ACC112 (cell line): ENCODE measurements at regions not wholly inside any gene's neighbourhood (a gene's known extent, or its start where the extent isn't known, plus 50 kb on each side); places are given as distances from the start of the nearest gene placed in this dataset.

Experiments used
- H2AFZ ChIP-seq: fragments of 200-600 bp; sonication (generic); one replicate; pipeline ENCODE4 v1.6.0; 2017; ENCODE audit warnings: antibody characterized with exemption, low read length; ENCODE audit not compliant: unreplicated experiment
- H3K27ac ChIP-seq: fragments of 200-600 bp; sonication (generic); 2 replicates; pipeline ENCODE4 v1.5.1; 2014; ENCODE audit warnings: low read depth, mild to moderate bottlenecking, antibody characterized with exemption, low read length, moderate library complexity
- H3K27me3 ChIP-seq: fragments of 200-600 bp; sonication (generic); 2 replicates; pipeline ENCODE4 v1.6.1; 2014; ENCODE audit warnings: mild to moderate bottlenecking, antibody characterized with exemption, low read length, moderate library complexity, mixed read lengths; ENCODE audit not compliant: insufficient read depth
- H3K36me3 ChIP-seq: fragments of 200-600 bp; sonication (generic); 2 replicates; pipeline ENCODE4 v1.6.1; 2016; ENCODE audit warnings: mild to moderate bottlenecking, antibody characterized with exemption, low read length, moderate library complexity, mixed read lengths; ENCODE audit not compliant: insufficient read depth
- H3K4me1 ChIP-seq: fragments of 200-600 bp; sonication (generic); one replicate; pipeline ENCODE4 v1.6.1; 2016; ENCODE audit warnings: low read length, mixed read lengths; ENCODE audit not compliant: insufficient read depth, unreplicated experiment, control insufficient read depth
- H3K4me3 ChIP-seq: fragments of 200-600 bp; sonication (generic); 2 replicates; pipeline ENCODE4 v1.5.1; 2014; ENCODE audit warnings: mild to moderate bottlenecking, low read depth, low read length
- H3K79me2 ChIP-seq: fragments of 200-600 bp; sonication (generic); one replicate; pipeline ENCODE4 v1.6.0; 2016; ENCODE audit warnings: low read length; ENCODE audit not compliant: control insufficient read depth, unreplicated experiment, insufficient read depth

DNA sequence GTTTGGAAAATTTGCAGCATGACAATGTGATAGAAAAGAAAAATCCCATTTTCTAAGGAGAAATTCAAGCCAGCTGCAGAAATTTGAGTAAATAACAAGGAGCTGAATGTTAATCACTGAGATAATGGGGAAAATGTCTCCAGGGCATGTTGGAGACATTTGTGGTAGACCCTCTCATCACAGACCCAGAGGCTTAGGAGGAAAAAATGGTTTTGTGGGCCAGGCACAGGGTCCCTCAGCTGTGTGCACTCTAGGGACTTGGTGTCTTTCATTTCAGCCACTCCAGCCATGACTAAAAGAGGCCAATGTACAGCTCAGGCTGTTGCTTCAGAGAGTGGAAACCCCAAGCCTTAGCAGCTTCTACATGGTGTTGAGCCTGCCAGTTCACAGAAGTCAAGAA is 111.4 kb upstream of the SYT10 start:
- no peak overlapping the region for H3K27ac ChIP-seq
- no peaks in the 10 kb centered on the region for H3K4me1 ChIP-seq

DNA sequence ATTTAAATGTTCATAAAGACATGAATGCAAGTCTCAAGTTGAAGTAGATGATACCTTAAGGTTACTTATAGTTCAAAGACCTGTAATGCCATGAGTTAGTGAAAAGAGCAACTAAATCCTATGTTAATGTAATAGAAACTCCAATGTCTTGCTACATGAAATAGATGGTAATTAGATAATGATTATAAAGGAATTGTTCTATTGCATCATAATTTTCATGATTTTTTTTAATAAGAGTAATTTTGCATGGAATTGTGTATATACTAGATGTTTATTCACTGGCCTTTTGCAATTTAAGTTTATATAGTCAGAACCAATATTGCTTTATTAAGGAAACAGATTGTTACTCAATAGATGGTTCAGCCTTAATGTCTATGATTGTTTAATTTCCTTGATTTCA is 115.5 kb upstream of the SYT10 start:
- no peak overlapping the region for H3K27ac ChIP-seq
- H3K4me3 ChIP-seq = no peak overlapping the region
- no peaks in the 10 kb centered on the region for H3K4me1 ChIP-seq
- H3K36me3 ChIP-seq = no peaks in the 10 kb centered on the region
- no peaks in the 10 kb centered on the region for H3K79me2 ChIP-seq
- H2AFZ ChIP-seq = no peak overlapping the region
- peaks cover 7% of the 10 kb centered on the region; the same call in 1 of the 2 replicates for H3K27me3 ChIP-seq

More for the DNA sequence above, 111.4 kb upstream of the SYT10 start:
- no peaks in the 10 kb centered on the region for H3K79me2 ChIP-seq
- no peak overlapping the region for H3K4me3 ChIP-seq
- H3K36me3 ChIP-seq = no peaks in the 10 kb centered on the region
- peaks cover 7% of the 10 kb centered on the region; the same call in 1 of the 2 replicates for H3K27me3 ChIP-seq
- no peak overlapping the region for H2AFZ ChIP-seq

DNA sequence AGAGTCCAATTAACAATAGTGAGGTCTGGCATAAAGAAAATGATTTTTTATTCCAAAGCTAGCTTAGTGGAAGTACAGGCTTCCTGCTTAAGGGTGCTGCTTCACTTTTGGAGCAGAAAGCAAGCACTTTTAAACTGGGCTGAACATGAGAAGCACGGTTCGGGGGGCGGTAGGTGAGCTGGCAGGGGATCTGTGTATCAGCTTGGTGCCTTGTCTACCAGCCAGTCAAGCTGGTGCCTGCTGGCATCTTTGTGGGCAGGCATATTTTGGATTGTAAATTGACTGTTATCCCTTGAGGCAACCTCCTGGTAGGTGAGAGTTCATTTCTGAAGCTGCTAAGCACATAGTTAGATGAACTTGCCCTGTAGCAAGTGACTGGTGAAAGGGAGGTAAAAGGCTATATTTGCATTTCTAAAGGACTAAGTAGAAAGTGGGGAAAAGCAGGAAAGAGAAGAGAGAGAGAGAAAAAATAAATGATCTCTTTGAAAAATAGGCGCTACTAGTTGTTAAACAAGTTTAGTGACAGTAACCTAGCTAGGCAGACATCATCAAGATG is 121.1 kb upstream of the SYT10 start:
- Histone ChIP-seq H2AFZ (no peak overlapping the region), H3K27ac (no peak overlapping the region), H3K36me3 (no peaks in the 10 kb centered on the region), H3K4me1 (no peaks in the 10 kb centered on the region), H3K79me2 (no peaks in the 10 kb centered on the region), H3K27me3 (no peaks in the 10 kb centered on the region), H3K4me3 (no peak overlapping the region)

DNA sequence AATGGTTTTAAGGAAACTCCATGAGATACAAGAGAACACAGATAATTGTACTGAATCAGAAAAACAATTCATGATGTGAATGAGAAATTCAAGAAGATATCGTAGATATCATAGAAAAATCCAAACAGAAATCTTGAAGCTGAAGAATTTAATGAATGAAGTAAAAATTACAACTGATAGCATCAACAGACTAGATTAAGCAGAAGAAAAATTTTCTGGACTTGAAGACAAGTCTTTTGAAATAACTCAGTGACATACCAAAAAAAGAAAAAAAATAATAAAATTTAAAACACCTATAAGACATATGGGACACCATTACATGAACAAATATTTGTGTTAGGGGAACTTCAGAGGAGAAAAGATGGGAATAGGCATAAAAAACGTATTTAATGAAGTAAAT is 122.8 kb upstream of the SYT10 start:
- H2AFZ ChIP-seq = no peak overlapping the region
- no peak overlapping the region for H3K27ac ChIP-seq
- no peaks in the 10 kb centered on the region for H3K4me1 ChIP-seq
- H3K79me2 ChIP-seq = no peaks in the 10 kb centered on the region
- no peaks in the 10 kb centered on the region for H3K36me3 ChIP-seq
- H3K4me3 ChIP-seq = no peak overlapping the region
- H3K27me3 ChIP-seq = no peaks in the 10 kb centered on the region

DNA sequence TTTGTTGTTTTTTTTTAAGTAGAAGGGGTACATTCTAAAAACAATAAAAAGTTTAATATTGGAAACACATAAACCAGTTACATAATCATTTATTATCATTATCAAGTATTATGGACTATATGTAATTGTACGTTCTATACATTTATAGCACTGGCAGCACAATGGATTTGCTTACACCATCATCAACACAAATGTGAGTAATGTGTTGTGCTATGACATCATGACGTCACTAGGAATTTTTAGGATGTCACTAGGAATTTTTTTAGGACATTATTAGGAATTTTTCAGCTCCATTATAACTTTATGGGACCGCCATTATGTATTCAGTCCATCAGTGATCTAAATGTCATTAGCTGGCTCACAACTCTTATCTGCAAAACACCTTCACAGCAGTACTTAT is 126.8 kb upstream of the SYT10 start:
- Histone ChIP-seq H3K4me3 (no peak overlapping the region), H3K27ac (no peak overlapping the region), H3K79me2 (no peaks in the 10 kb centered on the region), H2AFZ (no peak overlapping the region), H3K27me3 (peaks cover 10% of the 10 kb centered on the region; the same call in 1 of the 2 replicates), H3K4me1 (no peaks in the 10 kb centered on the region), H3K36me3 (no peaks in the 10 kb centered on the region)

DNA sequence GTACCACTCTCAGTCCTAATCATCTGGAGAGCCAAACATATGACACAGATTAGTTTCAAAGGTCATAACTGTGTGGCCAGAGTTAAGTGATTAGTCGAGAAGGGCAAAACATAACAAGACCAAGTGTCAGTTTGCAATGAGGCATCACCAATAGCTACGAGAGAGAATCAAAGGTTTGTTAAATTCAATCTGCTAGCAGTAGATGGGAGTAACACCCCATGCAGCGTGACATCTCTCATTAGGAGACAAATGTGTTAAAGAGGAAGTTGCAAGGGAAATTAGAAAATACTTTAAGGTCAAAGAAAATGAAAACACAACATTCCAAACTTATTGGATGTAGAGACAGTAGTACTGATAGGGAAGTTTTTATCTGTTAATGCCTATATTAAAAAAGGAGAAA is 135.7 kb upstream of the SYT10 start:
- Histone ChIP-seq H3K4me1 (no peaks in the 10 kb centered on the region), H3K27ac (no peak overlapping the region), H3K4me3 (no peak overlapping the region), H2AFZ (no peak overlapping the region), H3K27me3 (0 out of 2 replicates have a peak, but pooled peaks cover 3% of the 10 kb centered on the region), H3K36me3 (no peaks in the 10 kb centered on the region), H3K79me2 (no peaks in the 10 kb centered on the region)

DNA sequence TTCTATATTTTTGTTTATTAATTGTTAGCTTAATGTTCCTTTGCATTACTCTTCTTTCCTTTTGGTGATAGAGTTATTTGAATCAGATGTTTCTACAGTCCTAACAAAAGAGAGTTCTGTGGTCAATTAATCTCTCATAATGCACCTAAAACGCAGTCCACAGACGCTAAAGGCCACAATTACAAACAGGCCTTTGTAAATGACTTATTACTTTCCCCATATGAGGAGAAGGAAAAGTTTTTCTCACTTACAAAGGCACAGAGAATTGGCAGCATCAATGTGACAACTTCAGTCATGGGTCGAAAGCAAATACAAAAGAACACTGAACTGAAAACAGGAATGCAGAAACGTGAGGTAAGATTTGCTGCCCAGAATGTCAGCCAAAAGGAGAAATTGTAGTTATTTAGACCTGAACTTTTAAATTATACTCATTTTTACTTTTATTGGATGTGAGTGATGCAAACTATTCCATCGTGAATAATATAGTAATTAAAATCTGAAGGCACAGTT is 142.0 kb upstream of the SYT10 start:
- H3K27ac ChIP-seq = no peak overlapping the region
- peaks cover 6% of the 10 kb centered on the region for H3K4me1 ChIP-seq
- no peak overlapping the region for H2AFZ ChIP-seq
- H3K36me3 ChIP-seq = no peaks in the 10 kb centered on the region
- H3K27me3 ChIP-seq = no peaks in the 10 kb centered on the region
- no peak overlapping the region for H3K4me3 ChIP-seq
- no peaks in the 10 kb centered on the region for H3K79me2 ChIP-seq

DNA sequence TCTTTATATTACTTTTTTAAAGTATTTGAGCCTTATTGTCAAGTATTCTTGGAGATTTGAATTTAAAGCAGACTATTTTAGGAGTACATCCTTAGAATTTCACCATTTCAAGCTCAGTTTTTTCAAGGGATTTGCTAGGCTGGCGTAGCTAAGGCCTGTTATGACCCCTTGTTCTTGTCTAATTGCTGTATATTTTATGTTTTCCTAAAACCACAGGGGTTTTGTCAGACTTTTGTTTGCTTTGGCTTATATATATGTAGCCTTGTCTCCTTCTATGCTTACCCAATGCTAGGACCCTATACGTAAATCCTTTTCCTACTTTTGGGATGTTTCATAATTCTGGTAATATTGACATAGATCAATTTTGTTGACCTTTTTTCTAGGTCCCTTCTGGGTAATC is 147.0 kb upstream of the SYT10 start:
- Histone ChIP-seq H3K4me3 (no peak overlapping the region; the same call in 1 of the 2 replicates), H3K79me2 (no peaks in the 10 kb centered on the region), H3K27me3 (no peaks in the 10 kb centered on the region), H3K36me3 (no peaks in the 10 kb centered on the region), H2AFZ (no peak overlapping the region), H3K27ac (peak overlapping the region; percentile 94), H3K4me1 (peaks cover 26% of the 10 kb centered on the region)

DNA sequence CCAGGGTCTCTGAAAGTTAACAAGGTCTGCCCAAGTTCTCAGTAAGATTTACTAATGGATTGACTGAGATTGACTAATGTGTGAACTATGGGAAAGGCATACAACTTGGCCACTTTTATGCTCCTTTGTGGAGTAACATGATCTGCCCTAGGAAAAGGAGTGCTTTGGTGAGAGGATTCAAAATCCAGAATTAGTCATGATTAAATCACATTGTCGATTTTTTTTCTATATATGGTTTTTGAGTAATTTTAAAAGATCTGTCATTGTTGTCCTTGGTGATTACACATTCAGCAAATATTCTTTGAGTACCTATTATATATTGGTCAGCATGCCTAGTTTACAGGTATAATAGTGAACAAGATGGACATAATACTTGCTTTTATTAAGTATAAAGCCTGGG is 147.7 kb upstream of the SYT10 start:
- peak overlapping the region; percentile 94 for H3K27ac ChIP-seq

DNA sequence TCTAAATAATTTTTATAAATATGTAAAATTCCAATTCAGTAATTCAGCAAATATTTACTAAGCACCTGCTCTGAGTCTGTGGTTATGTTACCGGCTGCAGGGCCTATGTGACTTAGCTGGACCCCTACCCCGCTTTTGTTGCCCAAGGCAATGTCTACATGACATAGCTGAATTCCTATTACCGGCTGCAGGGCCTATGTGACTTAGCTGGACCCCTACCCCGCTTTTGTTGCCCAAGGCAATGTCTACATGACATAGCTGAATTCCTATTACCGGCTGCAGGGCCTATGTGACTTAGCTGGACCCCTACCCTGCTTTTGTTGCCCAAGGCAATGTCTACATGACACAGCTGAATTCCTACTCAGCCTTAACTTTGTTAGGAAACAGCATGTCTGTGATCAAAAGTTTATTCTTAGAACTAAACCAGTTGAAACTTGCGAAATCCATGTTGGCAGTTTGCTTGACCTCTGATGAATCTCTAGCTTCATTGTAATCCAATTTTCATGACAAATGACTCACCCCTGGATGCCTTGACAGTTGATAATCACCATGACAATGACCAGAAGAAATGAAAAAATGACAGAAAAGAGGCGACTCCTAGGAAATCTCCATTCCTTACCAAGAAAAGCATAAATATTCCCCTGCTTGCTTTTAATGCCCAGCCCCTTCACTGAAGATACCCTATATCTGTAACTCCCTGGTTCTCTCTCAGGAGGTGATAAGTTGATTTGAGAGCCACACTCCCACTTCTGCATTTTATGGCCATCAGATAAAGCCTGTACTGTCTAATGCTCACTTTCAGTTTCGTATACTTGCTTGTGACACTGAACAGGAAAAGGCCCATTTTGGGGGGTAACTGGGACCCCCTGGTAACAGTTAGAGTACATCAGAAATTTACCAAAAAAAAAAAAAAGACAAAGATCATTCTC is 148.4 kb upstream of the SYT10 start:
- peak overlapping the region; percentile 94 for H3K27ac ChIP-seq
- H3K36me3 ChIP-seq = no peaks in the 10 kb centered on the region
- H3K4me1 ChIP-seq = peaks cover 26% of the 10 kb centered on the region
- peak overlapping the region; percentile 68 for H3K4me3 ChIP-seq
- no peaks in the 10 kb centered on the region for H3K79me2 ChIP-seq
- H3K27me3 ChIP-seq = no peaks in the 10 kb centered on the region
- H2AFZ ChIP-seq = peak overlapping the region; percentile 58

More for the DNA sequence above, 147.7 kb upstream of the SYT10 start:
- Histone ChIP-seq H3K27me3 (no peaks in the 10 kb centered on the region), H3K36me3 (no peaks in the 10 kb centered on the region), H3K4me1 (peaks cover 26% of the 10 kb centered on the region), H2AFZ (no peak overlapping the region), H3K4me3 (peak overlapping the region; percentile 50; the same call in 1 of the 2 replicates), H3K79me2 (no peaks in the 10 kb centered on the region)
